Body of pancreas (tissue), 4 donors: ENCODE measurements at regions not wholly inside any gene's neighbourhood (a gene's known extent, or its start where the extent isn't known, plus 50 kb on each side); places are given as distances from the start of the nearest gene placed in this dataset.

ENCODE experiments used
- CTCF ChIP-seq, 7 experiments: fragments of 450-650 bp in 4 of 7; fragments of 200-600 bp in 3 of 7; sonication (generic) in 3 of 7; IDR thresholded peaks; one replicate each; pipeline ENCODE4 v1.5.1; 2016 to 2019; ENCODE audit warnings: antibody characterized with exemption in 7 of 7
- POLR2A ChIP-seq, 3 donors: fragments of 450-650 bp; IDR thresholded peaks; one replicate each; pipeline ENCODE4 v1.6.1; 2016; ENCODE audit warnings: antibody characterized with exemption in 3 of 3, mild to moderate bottlenecking in 2 of 3

DNA sequence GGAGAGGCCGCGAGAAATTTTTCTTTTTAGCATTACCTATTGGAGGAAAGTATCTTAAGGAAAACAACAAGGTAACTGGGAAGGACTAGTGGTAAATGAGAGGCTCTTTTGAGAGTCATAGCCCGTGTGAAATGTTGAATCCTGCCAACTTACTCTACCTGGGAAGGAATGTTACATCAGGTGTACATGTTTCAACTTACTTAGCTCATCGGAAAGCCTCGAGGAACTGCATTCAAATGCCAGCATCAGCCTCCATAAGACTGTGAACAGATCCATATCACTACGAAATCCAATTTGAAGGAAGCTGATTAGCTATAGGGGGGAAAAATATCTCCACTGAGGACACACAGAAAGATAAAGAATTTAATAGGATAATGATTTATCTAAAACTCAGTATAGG is 72.3 kb upstream of the PDZRN3 start:
- TF ChIP-seq CTCF (IDR thresholded peaks at IDR 0.05) (no peak), POLR2A (IDR thresholded peaks at IDR 0.05) (no peak)
